SK-N-SH treated with all-trans-retinoic acid at 6 μM for 48 hours (cell line): ENCODE measurements at regions not wholly inside any gene's neighbourhood (a gene's known extent, or its start where the extent isn't known, plus 50 kb on each side); places are given as distances from the start of the nearest gene placed in this dataset.

ENCODE experiments used
- BACH2 ChIP-seq: fragments of 250-450 bp; sonication (Bioruptor Pico); IDR thresholded peaks from 2 replicates; pipeline ENCODE4 v1.9.0; 2021; ENCODE audit warnings: mild to moderate bottlenecking, borderline replicate concordance
- CSDC2 ChIP-seq: fragments of 250-450 bp; sonication (Bioruptor Pico); IDR thresholded peaks from 2 replicates; pipeline ENCODE4 v1.5.0; 2020; ENCODE audit warnings: mild to moderate bottlenecking, moderate library complexity
- ESRRG ChIP-seq: fragments of 250-450 bp; sonication (Bioruptor Pico); IDR thresholded peaks from 2 replicates; pipeline ENCODE4 v1.6.1; 2021; ENCODE audit warnings: mild to moderate bottlenecking
- OSR1 ChIP-seq: fragments of 250-450 bp; sonication (Bioruptor Pico); IDR thresholded peaks from 2 replicates; pipeline ENCODE4 v1.8.0; 2022; ENCODE audit warnings: moderate library complexity, mild to moderate bottlenecking, inconsistent platforms
- PATZ1 ChIP-seq: fragments of 250-450 bp; sonication (Bioruptor Pico); IDR thresholded peaks from 2 replicates; pipeline ENCODE4 v1.8.0; 2020; ENCODE audit warnings: mild to moderate bottlenecking, moderate library complexity, borderline replicate concordance
- TOX ChIP-seq: fragments of 250-450 bp; sonication (Bioruptor Pico); IDR thresholded peaks from 2 replicates; pipeline ENCODE4 v1.8.0; 2021; ENCODE audit warnings: mild to moderate bottlenecking, moderate library complexity, borderline replicate concordance
- TSHZ2 ChIP-seq: fragments of 250-450 bp; sonication (Bioruptor Pico); IDR thresholded peaks from 2 replicates; pipeline ENCODE4 v1.5.0; 2020; ENCODE audit warnings: mild to moderate bottlenecking, moderate library complexity
- ZC3H10 ChIP-seq: fragments of 250-450 bp; sonication (Bioruptor Pico); IDR thresholded peaks from 2 replicates; pipeline ENCODE4 v1.5.1; 2021; ENCODE audit warnings: mild to moderate bottlenecking, moderate library complexity
- ZFP30 ChIP-seq: fragments of 450-650 bp; formaldehyde crosslinking; IDR thresholded peaks from 2 replicates; pipeline ENCODE4 v1.5.0; 2022; ENCODE audit warnings: mild to moderate bottlenecking, moderate library complexity
- ZNF565 ChIP-seq: fragments of 450-650 bp; formaldehyde crosslinking; conservative IDR thresholded peaks from 2 replicates; pipeline ENCODE4 v1.5.0; 2020; ENCODE audit warnings: low read depth, mild to moderate bottlenecking, moderate library complexity
- ZNF70 ChIP-seq: fragments of 450-650 bp; formaldehyde crosslinking; IDR thresholded peaks from 2 replicates; pipeline ENCODE4 v1.5.0; 2020; ENCODE audit warnings: mild to moderate bottlenecking, moderate library complexity

- TF ChIP-seq ZC3H10 (CRISPR knock-in tag) = no peak
- no peak for TF ChIP-seq TOX
- TF ChIP-seq PATZ1 (CRISPR knock-in tag) = no peak
- no peak for TF ChIP-seq BACH2 (CRISPR knock-in tag)
- no peak for TF ChIP-seq ESRRG (CRISPR knock-in tag)
- TF ChIP-seq TSHZ2 (CRISPR knock-in tag) = no peak
- no peak for TF ChIP-seq ZNF565
- no peak for TF ChIP-seq OSR1 (CRISPR knock-in tag)
- no peak for TF ChIP-seq CSDC2 (CRISPR knock-in tag)
- TF ChIP-seq ZFP30 (CRISPR knock-in tag) = no peak
- no peak for TF ChIP-seq ZNF70 (CRISPR knock-in tag)
These were observed 172.5 kb upstream of the CREB1 start for GRCh38 chr2:207357216-207357615.
